ENCODE measurements at regions not wholly inside any gene's neighbourhood (a gene's known extent, or its start where the extent isn't known, plus 50 kb on each side); places are given as distances from the start of the nearest gene placed in this dataset.

GRCh38 chr7:109276348-109276747 lies 706.7 kb downstream of the DNAJB9 start:
- no peak for DNase-seq (ENCODE audit: low read depth in 1 of 2, low spot score in 1 of 2)

DNA sequence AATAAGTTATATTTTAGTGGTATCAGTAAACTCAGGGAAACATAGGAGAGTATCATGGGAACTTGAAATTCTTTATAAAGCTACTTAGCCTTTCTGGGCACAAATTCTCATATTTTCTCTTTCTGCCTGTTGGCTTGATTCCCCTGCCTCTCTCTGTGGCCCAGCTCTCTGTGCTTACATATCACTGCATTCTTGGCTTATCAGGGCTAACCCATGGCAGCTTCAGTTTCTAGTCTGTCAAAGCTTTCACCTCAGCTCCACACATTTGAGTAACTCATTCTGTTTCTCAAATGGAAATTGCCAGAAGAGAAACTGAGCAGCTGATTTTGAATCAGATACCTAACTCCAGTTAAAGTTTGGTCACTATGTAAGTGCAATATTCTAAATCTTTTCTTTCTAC lies 713.1 kb downstream of the DNAJB9 start:
- DNase-seq (ENCODE audit: low read depth in 1 of 2, low spot score in 1 of 2): no peak

DNA sequence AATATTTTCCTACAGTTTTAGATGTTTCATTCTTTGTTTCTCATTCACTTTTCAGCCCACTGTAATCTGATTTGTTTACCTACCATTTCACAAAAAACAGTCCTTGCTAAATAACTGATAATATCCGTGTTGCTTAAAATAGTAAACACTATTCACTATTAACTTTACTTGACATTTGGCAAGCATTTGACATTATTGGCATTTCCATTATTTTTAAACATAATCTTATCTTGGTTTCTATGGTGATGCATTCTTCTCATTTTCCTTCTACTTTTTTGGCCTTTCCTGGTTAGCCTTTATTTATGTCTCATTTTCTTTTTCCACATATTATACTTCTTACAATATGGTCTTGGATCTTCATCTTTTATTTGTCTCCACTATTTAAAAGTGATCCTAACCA lies 715.3 kb downstream of the DNAJB9 start:
- DNase-seq (ENCODE audit: low read depth in 1 of 2, low spot score in 1 of 2): no peak

GRCh38 chr7:109295158-109295557 lies 725.5 kb downstream of the DNAJB9 start:
- no peak for DNase-seq (ENCODE audit: low read depth in 1 of 2, low spot score in 1 of 2)

- no peak for DNase-seq (ENCODE audit: low read depth in 1 of 2, low spot score in 1 of 2)
Observed at GRCh38 chr7:109308816-109309215, 739.1 kb downstream of the DNAJB9 start.

- DNase-seq (ENCODE audit: low read depth in 1 of 2, low spot score in 1 of 2): no peak
Observed at GRCh38 chr7:109309790-109310189, 740.1 kb downstream of the DNAJB9 start.

DNA sequence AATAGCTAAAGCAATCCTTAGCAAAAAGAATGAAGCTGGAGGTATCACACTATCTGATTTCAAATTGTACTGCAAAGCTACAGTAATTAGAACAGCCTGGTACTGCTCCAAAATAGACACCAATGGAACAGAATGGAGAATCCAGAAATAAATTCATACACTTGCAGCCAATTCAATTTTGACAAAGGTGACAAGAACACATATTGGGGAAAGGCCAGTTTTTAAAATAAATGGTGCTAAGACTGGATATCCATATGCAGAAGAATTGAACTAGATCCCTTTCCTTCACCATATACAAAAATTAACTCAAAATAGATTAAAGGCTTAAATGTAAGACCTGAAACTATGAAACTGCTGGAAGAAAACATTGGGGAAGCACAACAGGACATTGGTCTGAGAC lies 748.5 kb downstream of the DNAJB9 start:
- DNase-seq (ENCODE audit: low read depth in 1 of 2, low spot score in 1 of 2): no peak

GRCh38 chr7:109322833-109323232 lies 753.2 kb downstream of the DNAJB9 start:
- DNase-seq (ENCODE audit: low read depth in 1 of 2, low spot score in 1 of 2): no peak

DNA sequence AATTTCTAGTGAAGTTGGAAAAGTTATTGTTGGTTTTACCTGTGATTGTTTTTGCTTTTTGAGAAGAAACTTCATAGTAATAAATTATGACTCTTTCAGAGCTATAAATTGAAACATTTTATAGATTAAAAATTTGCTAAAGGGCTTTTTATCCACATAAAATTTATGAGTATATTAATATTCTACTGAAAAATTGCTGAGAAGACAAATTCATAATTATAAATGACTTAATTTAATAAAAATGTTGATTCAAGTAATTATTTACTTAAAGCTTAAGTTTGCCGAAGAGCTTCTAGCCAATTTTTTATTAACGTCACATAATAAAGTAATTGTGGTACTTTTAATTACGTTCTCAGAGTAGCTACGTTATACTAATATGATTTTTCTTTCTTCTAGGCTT lies 761.7 kb downstream of the DNAJB9 start:
- DNase-seq (ENCODE audit: low read depth in 1 of 2, low spot score in 1 of 2): no peak

GRCh38 chr7:109335951-109336350 lies 766.3 kb downstream of the DNAJB9 start:
- no peak for DNase-seq (ENCODE audit: low read depth in 1 of 2, low spot score in 1 of 2)

- no peak for DNase-seq (ENCODE audit: low read depth in 1 of 2, low spot score in 1 of 2)
Observed at GRCh38 chr7:109336531-109336930, 766.9 kb downstream of the DNAJB9 start.

DNA sequence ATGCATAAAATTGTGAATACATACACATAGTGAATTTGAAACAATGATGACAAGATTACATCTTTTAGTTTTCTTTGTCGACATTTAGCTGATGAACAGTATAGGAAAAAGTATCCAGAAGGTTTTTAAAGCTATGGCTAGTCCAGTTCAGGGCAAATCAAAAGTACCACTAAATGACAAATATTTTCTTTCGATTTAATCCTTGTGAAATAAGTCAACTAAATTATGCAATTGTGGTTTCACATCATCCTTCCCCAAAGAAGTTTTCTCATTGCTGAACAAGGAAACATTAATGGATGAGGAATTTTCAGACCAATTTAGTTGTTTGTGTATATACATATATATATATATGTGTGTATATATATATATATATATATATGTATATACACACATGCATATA lies 774.0 kb downstream of the DNAJB9 start:
- no peak for DNase-seq (ENCODE audit: low read depth in 1 of 2, low spot score in 1 of 2)

DNA sequence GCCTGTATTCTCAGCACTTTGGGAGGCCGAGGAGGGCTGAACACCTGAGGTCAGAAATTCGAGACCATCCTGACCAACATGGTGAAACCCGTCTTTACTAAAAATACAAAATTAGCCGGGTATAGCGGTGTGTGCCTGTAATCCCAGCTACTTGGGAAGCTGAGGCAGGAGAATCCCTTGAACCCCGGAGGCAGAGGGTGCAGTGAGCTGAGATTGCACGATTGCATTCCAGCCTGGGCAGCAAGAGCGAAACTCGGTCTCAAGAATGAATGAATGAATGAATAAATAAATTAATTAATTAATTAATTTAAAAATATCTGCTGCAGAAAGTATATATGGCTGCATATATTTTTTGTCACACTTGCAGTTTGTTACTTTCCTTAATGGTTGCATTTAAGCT lies 781.8 kb downstream of the DNAJB9 start:
- no peak for DNase-seq (ENCODE audit: low read depth in 1 of 2, low spot score in 1 of 2)

- no peak for DNase-seq (ENCODE audit: low read depth in 1 of 2, low spot score in 1 of 2)
Observed at GRCh38 chr7:109354000-109354399, 784.3 kb downstream of the DNAJB9 start.

- DNase-seq (ENCODE audit: low read depth in 1 of 2, low spot score in 1 of 2): no peak
Observed at GRCh38 chr7:109354552-109354951, 784.9 kb downstream of the DNAJB9 start.

DNA sequence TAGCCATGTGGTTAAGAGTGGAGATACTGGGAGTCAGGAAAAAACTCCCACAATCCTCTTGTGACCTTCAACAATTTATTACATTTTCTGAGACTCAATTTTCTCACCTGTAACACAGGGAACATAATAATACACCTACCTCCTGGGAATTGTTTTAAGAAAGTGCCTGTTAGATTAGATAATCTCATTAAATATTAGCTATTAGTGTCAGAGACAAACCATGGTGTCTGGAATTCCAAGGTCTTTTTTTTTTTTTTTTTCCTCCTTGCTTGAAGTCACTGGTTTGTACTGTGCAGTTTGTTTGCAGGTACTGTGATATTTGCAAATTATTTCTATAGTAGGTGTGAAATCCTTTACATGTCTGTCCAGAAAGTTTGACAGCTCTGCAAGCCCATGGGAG lies 806.1 kb downstream of the DNAJB9 start:
- DNase-seq (ENCODE audit: low read depth in 1 of 2, low spot score in 1 of 2): no peak

DNA sequence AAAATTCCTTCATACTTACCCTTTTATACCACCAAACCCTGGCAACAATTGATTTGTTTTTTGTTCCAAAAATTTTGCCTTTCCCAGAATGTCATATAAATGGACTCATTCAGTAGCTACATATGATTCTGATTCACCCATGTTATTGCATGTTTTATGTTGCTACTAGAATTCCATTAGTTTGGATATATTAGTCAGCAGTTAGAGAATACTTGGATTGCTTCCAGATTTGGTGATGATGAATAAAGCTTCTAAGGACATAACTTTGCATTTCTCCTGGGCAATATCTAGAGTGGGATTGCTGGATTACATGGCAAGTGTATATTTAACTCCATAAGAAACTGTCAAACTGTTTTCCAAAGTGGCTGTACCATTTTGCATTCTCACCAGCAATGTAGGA lies 806.9 kb downstream of the DNAJB9 start:
- no peak for DNase-seq (ENCODE audit: low read depth in 1 of 2, low spot score in 1 of 2)

DNA sequence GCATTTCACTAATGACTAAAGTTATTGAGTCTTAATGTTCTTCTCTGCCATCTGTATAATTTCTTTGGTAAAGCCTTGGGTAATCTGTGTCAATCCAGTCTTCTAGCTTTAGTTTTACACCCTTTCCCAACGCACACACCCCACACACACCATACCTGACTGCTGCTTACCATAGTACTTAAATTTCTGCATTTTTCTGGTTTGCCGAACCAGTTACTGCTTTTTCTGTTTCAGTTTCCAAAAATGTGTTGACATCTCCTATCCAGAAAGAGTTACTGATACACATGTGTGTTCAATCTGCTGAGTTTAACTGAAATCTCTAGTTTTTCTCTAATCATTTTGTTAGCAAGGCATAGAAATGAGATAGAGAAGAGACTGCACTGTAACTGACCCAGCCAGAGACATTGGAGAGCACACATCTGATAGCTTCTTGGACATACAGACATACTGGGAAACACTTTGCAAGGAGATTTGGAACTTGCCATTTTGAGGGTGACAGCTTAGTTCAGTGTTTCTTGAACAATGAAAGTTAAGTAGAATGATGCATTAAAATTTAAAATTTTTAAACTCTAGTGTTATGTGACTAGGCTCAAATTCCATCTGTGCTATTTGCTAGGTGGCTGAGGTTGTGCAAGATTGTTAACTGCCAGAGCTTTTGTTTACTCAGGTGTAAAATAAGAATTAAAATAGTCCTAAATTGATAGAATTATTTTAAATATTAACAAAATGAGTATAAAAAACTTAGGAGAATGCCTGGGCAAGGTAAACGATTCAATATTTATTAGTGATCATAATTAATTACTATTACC lies 807.6 kb downstream of the DNAJB9 start:
- no peak for DNase-seq (ENCODE audit: low read depth in 1 of 2, low spot score in 1 of 2)

DNA sequence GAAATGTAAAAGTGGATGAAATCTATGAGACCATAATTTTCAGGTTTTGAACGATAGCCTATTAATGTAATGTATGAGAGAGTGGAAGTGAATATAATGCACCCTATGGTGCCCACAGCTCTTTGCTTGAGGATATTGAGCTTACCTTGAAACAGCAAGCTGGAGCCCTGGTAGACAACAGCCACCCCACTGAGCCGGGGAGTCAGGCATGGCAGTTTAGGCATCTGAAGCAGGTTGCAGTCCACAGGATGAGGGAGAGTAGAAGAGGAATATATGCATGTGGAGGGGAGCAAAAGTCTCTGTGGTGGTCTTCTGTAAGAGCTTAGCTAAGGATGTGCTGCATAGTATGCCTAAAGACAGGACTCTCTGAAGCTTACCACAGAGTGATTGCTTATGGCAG lies 817.3 kb downstream of the DNAJB9 start:
- DNase-seq (ENCODE audit: low read depth in 1 of 2, low spot score in 1 of 2): no peak

DNA sequence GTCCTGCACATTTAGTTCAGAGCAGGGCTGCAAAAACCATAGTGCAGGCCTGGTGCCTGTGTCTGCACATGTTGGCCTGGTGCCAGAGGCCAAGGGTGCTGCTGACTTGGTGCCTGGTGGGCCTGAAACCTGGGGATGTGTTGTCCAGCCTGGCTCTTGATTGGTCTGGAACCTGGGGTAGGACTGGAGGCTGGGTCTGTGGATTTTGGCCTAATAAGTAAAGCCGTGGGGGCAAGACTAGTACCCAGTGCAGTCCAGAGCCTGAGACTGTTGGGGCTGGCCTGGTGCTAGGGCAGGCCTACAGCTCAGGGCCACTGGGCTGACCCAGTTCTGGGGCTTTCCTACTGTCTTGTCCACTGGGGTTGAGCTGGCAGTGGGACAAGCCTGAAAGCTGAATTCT lies 817.9 kb downstream of the DNAJB9 start:
- DNase-seq (ENCODE audit: low read depth in 1 of 2, low spot score in 1 of 2): no peak

- no peak for DNase-seq (ENCODE audit: low read depth in 1 of 2, low spot score in 1 of 2)
Observed at GRCh38 chr7:109391240-109391639, 821.6 kb downstream of the DNAJB9 start.

DNA sequence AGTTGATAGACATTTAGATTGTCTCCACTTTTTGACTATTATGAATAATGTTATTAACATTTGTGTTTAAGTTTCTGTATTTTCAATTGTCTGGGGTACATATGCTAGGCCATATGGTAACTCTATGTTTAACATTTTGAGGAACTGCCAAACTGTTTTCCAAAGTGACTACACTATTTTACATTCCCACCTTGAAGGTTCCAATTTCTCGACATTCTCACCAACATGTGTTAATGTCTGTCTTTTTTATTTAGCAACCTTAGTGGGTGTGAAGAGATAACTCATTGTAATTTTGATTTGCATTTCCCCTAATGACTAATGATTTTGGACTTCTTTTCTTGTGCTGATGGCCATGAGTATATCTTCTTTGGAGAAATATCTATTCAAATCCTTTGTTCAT lies 832.4 kb downstream of the DNAJB9 start:
- DNase-seq (ENCODE audit: low read depth in 1 of 2, low spot score in 1 of 2): no peak

DNA sequence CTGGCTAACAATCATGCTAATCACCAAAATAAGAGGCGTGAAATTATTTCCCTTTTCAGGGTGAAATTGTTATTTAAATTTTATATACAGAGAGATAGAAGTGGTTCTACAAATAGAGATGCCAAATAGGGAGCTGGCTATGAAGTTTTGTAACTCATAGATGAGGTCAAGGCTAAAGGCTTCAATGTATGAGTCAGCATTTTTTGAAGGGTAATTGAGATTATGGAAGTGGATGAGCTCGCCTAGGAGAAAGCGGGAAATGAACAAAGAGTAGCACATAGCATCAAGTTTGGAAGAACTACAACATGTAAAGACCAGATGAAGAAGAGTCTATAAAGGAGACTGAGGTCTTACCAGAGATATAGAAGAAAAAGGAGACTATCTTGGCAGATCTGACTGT lies 838.1 kb downstream of the DNAJB9 start:
- DNase-seq (ENCODE audit: low read depth in 1 of 2, low spot score in 1 of 2): no peak
